Right forelimb (tissue), 1 donor: ENCODE measurements at regions not wholly inside any gene's neighbourhood (a gene's known extent, or its start where the extent isn't known, plus 50 kb on each side); places are given as distances from the start of the nearest gene placed in this dataset.
"Not testable (repeated sequence)": the region's sequence is repeated elsewhere in the genome, so short reads cannot be mapped to it uniquely, and the experiment has no call there.

ENCODE experiments used
- DNase-seq: peaks from one replicate; pipeline ENCODE4 v3.0.0-alpha.2; 2018

GRCh38 chr5:96198356-96199058 lies 234.5 kb downstream of the PCSK1 start:
- DNase-seq, result no peak

- DNase-seq, result not testable (repeated sequence)
These were observed 235.3 kb downstream of the PCSK1 start for GRCh38 chr5:96197767-96198166.

- no peak for DNase-seq
These were observed 235.7 kb upstream of the ELL2 start for GRCh38 chr5:96197347-96197746.

GRCh38 chr5:96196890-96197289 lies 235.2 kb upstream of the ELL2 start:
- no peak for DNase-seq

- DNase-seq, result no peak
These were observed 234.8 kb upstream of the ELL2 start for GRCh38 chr5:96196407-96196806.

GRCh38 chr5:96195123-96195522 lies 233.5 kb upstream of the ELL2 start:
- DNase-seq, result no peak

- DNase-seq, result no peak
These were observed 232.9 kb upstream of the ELL2 start for GRCh38 chr5:96194593-96194992.

GRCh38 chr5:96193946-96194345 lies 232.3 kb upstream of the ELL2 start:
- no peak for DNase-seq

- DNase-seq, result no peak
These were observed 228.3 kb upstream of the ELL2 start for GRCh38 chr5:96189987-96190386.

GRCh38 chr5:96189028-96189826 lies 227.6 kb upstream of the ELL2 start:
- DNase-seq, result no peak

GRCh38 chr5:96187309-96188027 lies 225.8 kb upstream of the ELL2 start:
- DNase-seq, result no peak

GRCh38 chr5:96184510-96184909 lies 222.9 kb upstream of the ELL2 start:
- DNase-seq, result not testable (repeated sequence)

- DNase-seq, result no peak
These were observed 219.2 kb upstream of the ELL2 start for GRCh38 chr5:96180684-96181435.

- no peak for DNase-seq
These were observed 215.7 kb upstream of the ELL2 start for GRCh38 chr5:96177303-96177869.

GRCh38 chr5:96176022-96176421 lies 214.4 kb upstream of the ELL2 start:
- DNase-seq, result no peak

- DNase-seq, result no peak
These were observed 213.4 kb upstream of the ELL2 start for GRCh38 chr5:96175090-96175489.

- DNase-seq, result no peak
These were observed 211.7 kb upstream of the ELL2 start for GRCh38 chr5:96173366-96173765.

GRCh38 chr5:96172436-96172835 lies 210.8 kb upstream of the ELL2 start:
- no peak for DNase-seq

- DNase-seq, result not testable (repeated sequence)
These were observed 210.3 kb upstream of the ELL2 start for GRCh38 chr5:96171973-96172372.

GRCh38 chr5:96170481-96171125 lies 209.0 kb upstream of the ELL2 start:
- DNase-seq, result not testable (repeated sequence)

GRCh38 chr5:96168833-96169232 lies 207.2 kb upstream of the ELL2 start:
- DNase-seq, result not testable (repeated sequence)

- no peak for DNase-seq
These were observed 197.4 kb upstream of the ELL2 start for GRCh38 chr5:96159043-96159442.
